ENCODE measurements at regions not wholly inside any gene's neighbourhood (a gene's known extent, or its start where the extent isn't known, plus 50 kb on each side); places are given as distances from the start of the nearest gene placed in this dataset.
A peak's percentile ranks its signal among the peaks of the same experiment; 100 is the strongest.

DNA sequence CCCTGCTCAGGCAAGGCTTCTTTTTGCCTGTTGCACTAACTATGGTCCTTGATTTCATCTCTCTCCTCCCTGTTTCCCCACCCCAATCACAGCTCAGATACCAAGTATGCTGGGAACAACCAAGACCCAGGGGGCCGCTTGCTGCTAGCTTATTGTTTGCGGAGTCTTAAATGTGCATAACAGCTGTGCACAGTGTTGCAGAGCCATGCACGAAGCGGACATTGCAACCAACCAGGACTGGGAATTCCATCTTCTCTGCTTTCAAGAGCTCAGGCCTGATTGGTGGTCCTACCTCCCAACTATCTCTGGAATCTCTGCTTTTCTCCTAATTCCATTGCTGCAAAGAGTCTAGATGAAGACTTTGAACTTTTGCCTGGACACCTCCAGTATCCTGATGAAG is 281.3 kb upstream of the TNRC6C start:
- Histone ChIP-seq H3K9me3 (ENCODE audit: control insufficient read depth, low read length) (peaks cover 13% of the 10 kb centered on the region), H3K27me3 (replicated peaks; ENCODE audit: control insufficient read depth, insufficient read depth, low read length) (peaks cover 81% of the 10 kb centered on the region), H3K9ac (ENCODE audit: low read length) (no peak overlapping the region), H3K4me3 (ENCODE audit: low read length) (no peak overlapping the region), H3K36me3 (ENCODE audit: control insufficient read depth, insufficient read depth, low read length, severe bottlenecking) (no peaks in the 10 kb centered on the region), H3K4me1 (ENCODE audit: control insufficient read depth, insufficient read depth, low read length) (peaks cover 13% of the 10 kb centered on the region)
- peak; percentile 4 for DNase-seq (ENCODE audit: low read depth)

DNA sequence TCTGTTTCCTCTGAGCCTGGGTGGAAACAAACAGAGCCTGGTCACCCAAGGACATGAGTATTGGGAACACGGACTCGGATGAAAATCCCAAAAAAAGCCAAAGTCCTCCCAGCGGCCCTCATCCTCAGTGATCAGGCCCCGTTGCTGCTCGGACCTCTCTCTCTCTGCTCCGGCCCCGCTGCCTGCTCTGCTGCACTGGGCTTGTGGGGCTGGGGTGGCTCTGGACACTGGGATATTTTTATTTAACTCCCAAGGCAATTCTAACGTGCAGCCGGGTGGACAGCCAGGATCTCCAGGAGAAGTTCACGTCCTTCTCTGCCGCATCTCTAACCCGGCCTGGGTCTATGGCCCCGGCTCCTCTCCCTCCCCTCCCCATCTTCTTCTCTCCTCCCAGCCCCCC is 280.9 kb upstream of the TNRC6C start:
- peaks cover 76% of the 10 kb centered on the region for H3K27me3 ChIP-seq (replicated peaks; ENCODE audit: control insufficient read depth, insufficient read depth, low read length)
- DNase-seq (ENCODE audit: low read depth) = no peak
- no peak overlapping the region for H3K9ac ChIP-seq (ENCODE audit: low read length)

DNA sequence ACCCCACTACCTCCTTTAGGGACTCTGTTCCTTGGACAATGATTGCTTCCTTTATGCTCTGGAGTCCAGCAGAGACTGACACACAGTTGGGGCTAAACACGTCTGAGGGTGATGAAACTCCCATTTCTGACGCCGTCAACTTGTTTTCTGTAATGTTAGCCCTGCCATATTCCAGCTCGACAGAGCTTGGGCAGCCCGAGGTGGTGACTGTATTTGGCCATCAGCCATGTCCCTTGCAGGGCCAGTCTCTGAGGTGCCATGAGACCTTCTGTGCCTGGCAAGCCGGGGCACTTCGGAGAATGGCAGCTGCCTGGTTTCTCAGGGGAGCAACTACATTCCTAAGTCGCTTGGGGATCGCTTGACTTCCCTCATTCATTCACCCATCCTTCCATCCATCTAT is 278.9 kb upstream of the TNRC6C start:
- Histone ChIP-seq H3K36me3 (ENCODE audit: control insufficient read depth, insufficient read depth, low read length, severe bottlenecking) (no peaks in the 10 kb centered on the region), H3K9ac (ENCODE audit: low read length) (no peak overlapping the region), H3K4me1 (ENCODE audit: control insufficient read depth, insufficient read depth, low read length) (peaks cover 13% of the 10 kb centered on the region), H3K27me3 (replicated peaks; ENCODE audit: control insufficient read depth, insufficient read depth, low read length) (peaks cover 70% of the 10 kb centered on the region), H3K4me3 (ENCODE audit: low read length) (no peak overlapping the region), H3K9me3 (ENCODE audit: control insufficient read depth, low read length) (no peaks in the 10 kb centered on the region)
- no peak for DNase-seq (ENCODE audit: low read depth)

More for the DNA sequence above, 280.9 kb upstream of the TNRC6C start:
- Histone ChIP-seq H3K36me3 (ENCODE audit: control insufficient read depth, insufficient read depth, low read length, severe bottlenecking) (no peaks in the 10 kb centered on the region), H3K4me1 (ENCODE audit: control insufficient read depth, insufficient read depth, low read length) (peaks cover 13% of the 10 kb centered on the region), H3K4me3 (ENCODE audit: low read length) (no peak overlapping the region), H3K9me3 (ENCODE audit: control insufficient read depth, low read length) (peaks cover 9% of the 10 kb centered on the region)

DNA sequence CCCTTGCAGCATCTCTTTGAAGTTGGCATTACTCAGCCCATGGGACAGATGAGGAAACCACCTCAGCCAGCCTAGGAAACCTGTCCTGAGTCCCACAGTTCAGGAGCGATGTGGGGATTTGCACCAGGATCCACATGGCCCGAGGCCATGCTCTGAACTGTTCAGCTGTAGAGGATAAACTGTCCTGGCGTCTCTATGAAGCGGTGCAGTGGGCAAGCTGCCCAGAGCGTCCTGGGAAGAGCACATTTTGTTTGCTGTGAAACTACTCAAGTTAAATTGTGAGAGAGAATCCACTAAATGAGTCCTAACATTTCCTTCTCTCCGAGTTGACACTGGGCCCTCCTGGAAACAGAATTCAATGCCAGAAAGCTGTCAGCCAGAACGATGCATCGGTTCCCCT is 276.6 kb upstream of the TNRC6C start:
- peaks cover 70% of the 10 kb centered on the region for H3K27me3 ChIP-seq (replicated peaks; ENCODE audit: control insufficient read depth, insufficient read depth, low read length)
- no peak overlapping the region for H3K4me3 ChIP-seq (ENCODE audit: low read length)
- no peaks in the 10 kb centered on the region for H3K36me3 ChIP-seq (ENCODE audit: control insufficient read depth, insufficient read depth, low read length, severe bottlenecking)
- H3K9ac ChIP-seq (ENCODE audit: low read length) = no peak overlapping the region
- DNase-seq (ENCODE audit: low read depth) = peak; percentile 45
- H3K4me1 ChIP-seq (ENCODE audit: control insufficient read depth, insufficient read depth, low read length) = peaks cover 10% of the 10 kb centered on the region
- no peaks in the 10 kb centered on the region for H3K9me3 ChIP-seq (ENCODE audit: control insufficient read depth, low read length)

DNA sequence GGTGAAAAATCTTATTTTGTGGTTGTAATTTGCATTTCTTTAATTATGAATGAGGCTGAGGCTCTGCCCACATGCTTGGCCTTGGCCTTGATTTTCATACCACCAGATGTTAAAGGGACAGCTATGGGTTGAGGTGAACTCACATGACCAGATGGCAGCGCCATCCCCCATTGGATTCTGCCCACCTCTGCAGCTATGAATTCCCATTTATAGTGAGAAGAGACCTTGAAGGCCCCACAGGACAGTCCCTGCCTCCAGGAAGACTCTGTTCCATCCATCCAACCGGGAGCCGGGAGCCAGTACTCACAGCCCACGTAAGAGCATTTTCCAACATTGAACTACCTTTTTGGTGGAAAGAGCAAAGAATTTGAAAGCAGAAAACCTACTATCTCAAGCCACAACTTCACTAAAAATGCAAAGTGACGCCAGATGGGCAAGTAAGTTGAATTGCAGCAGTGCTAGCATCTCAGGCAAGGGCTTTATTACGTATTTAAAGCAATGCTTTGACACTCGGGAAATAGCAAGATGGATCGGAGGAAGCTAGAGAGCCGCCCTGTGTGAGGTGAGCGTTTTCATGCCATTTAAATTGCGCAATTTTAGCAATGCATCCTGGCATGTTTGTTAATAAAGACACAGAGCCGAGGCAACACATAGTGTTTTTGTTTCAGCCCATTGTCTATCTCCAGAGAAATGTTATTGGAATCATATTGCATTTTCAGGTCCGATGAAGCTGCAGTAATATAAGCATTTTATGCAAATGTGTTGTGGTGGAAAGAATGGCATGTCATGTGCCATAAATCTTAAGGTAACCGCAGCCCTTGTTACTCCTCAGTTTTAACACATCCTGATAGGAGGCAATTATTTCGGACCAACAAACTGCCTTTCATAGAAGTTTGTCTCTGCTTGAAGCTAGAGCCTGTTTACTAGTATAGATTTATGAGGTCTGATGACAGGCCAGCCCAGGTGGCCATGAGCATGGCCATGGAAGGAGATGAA is 273.4 kb upstream of the TNRC6C start:
- Histone ChIP-seq H3K4me1 (ENCODE audit: control insufficient read depth, insufficient read depth, low read length) (peaks cover 2% of the 10 kb centered on the region), H3K9me3 (ENCODE audit: control insufficient read depth, low read length) (no peaks in the 10 kb centered on the region), H3K9ac (ENCODE audit: low read length) (no peak overlapping the region), H3K27me3 (replicated peaks; ENCODE audit: control insufficient read depth, insufficient read depth, low read length) (peaks cover 56% of the 10 kb centered on the region), H3K36me3 (ENCODE audit: control insufficient read depth, insufficient read depth, low read length, severe bottlenecking) (no peaks in the 10 kb centered on the region), H3K4me3 (ENCODE audit: low read length) (no peak overlapping the region)
- no peak for DNase-seq (ENCODE audit: low read depth)

DNA sequence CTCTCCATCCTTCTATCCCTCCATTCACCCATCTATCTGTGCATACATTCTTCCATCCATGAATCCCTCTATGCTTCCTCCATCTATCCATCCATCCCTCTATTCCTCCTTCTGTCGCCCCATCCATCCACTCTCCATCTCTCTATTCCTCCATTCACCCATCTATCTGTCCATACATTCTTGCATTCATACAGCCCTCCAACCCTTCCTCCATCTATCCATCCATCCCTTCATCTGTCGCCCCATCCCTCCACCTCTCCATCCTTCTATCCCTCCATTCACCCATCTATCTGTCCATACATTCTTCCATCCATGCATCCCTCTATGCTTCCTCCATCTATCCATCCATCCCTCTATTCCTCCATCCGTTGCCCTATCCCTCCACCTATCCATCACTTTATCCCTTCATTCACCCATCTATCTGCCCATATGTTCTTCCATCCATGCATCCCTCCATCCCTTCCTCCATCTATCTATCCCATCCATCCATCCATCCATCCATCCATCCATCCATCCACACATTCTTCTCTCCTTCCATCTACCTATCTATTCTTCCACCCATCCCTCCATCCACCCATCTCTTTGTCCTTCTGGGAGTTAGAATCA is 272.5 kb upstream of the TNRC6C start:
- Histone ChIP-seq H3K36me3 (ENCODE audit: control insufficient read depth, insufficient read depth, low read length, severe bottlenecking) (no peaks in the 10 kb centered on the region), H3K4me1 (ENCODE audit: control insufficient read depth, insufficient read depth, low read length) (peaks cover 7% of the 10 kb centered on the region), H3K4me3 (ENCODE audit: low read length) (no peak overlapping the region), H3K9ac (ENCODE audit: low read length) (no peak overlapping the region), H3K9me3 (ENCODE audit: control insufficient read depth, low read length) (no peaks in the 10 kb centered on the region), H3K27me3 (replicated peaks; ENCODE audit: control insufficient read depth, insufficient read depth, low read length) (peaks cover 50% of the 10 kb centered on the region)
- no peak for DNase-seq (ENCODE audit: low read depth)

DNA sequence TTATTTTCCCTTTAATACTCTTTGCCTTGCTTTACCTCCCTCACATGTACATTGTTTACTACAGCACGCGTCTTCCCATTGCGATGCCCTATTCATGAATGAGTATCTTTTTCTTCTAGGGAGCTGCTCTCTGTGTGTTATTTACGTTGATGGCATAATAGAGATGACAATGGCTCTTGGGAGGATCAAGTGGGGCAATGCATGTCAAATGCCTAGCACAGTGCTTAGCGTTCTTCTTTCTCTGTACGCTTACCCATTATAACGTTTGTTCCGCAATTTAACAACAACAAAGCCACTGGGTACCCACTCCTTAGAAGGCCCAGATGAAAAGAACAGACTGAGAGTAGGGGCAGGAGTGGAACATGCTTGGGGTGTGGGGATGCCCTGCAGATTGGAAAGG is 271.6 kb upstream of the TNRC6C start:
- Histone ChIP-seq H3K36me3 (ENCODE audit: control insufficient read depth, insufficient read depth, low read length, severe bottlenecking) (no peaks in the 10 kb centered on the region), H3K9ac (ENCODE audit: low read length) (no peak overlapping the region), H3K4me1 (ENCODE audit: control insufficient read depth, insufficient read depth, low read length) (peaks cover 7% of the 10 kb centered on the region), H3K9me3 (ENCODE audit: control insufficient read depth, low read length) (no peaks in the 10 kb centered on the region), H3K4me3 (ENCODE audit: low read length) (no peak overlapping the region), H3K27me3 (replicated peaks; ENCODE audit: control insufficient read depth, insufficient read depth, low read length) (peaks cover 52% of the 10 kb centered on the region)
- no peak for DNase-seq (ENCODE audit: low read depth)

DNA sequence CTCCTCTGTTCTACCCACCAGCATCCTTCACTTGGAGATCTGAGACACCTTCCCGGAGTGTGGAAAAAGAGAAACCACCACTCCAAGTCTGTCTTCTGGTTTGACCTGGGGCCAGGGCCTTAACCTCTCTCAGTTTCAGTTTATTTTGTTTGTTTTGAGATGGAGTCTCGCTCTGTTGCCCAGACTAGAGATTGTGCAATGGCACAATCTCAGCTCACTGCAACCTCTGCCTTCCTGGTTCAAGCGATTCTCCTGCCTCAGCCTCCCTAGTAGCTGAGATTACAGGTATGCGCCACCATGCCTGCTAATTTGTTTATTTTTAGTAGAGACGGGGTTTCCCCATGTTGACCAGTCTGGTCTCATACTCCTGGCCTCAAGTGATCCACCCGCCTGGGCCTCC is 271.1 kb upstream of the TNRC6C start:
- Histone ChIP-seq H3K27me3 (replicated peaks; ENCODE audit: control insufficient read depth, insufficient read depth, low read length) (peaks cover 52% of the 10 kb centered on the region), H3K4me1 (ENCODE audit: control insufficient read depth, insufficient read depth, low read length) (peaks cover 9% of the 10 kb centered on the region), H3K9ac (ENCODE audit: low read length) (no peak overlapping the region), H3K36me3 (ENCODE audit: control insufficient read depth, insufficient read depth, low read length, severe bottlenecking) (no peaks in the 10 kb centered on the region), H3K9me3 (ENCODE audit: control insufficient read depth, low read length) (no peaks in the 10 kb centered on the region), H3K4me3 (ENCODE audit: low read length) (no peak overlapping the region)
- no peak for DNase-seq (ENCODE audit: low read depth)

DNA sequence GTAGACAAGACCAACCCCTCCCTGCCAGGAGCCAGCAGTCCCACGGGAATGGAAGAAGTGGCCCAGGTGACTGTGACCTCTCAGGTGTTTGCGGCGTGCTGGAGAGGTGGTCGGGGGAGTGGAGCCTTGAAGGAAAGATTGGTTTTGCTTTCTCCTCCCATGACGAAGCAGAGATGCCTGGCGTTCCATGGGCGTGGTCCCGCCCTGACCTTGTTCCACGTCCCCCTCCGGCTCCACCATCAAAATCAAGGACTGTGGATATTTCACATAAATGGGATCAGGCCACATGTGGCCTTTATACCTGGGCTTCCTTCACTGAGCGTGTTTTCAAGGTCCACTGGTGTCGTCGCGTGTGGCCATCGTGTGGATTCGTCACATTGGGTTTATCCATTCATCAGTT is 270.6 kb upstream of the TNRC6C start:
- no peak overlapping the region for H3K4me3 ChIP-seq (ENCODE audit: low read length)
- no peak for DNase-seq (ENCODE audit: low read depth)
- H3K36me3 ChIP-seq (ENCODE audit: control insufficient read depth, insufficient read depth, low read length, severe bottlenecking) = no peaks in the 10 kb centered on the region
- peaks cover 14% of the 10 kb centered on the region for H3K4me1 ChIP-seq (ENCODE audit: control insufficient read depth, insufficient read depth, low read length)
- H3K9me3 ChIP-seq (ENCODE audit: control insufficient read depth, low read length) = no peaks in the 10 kb centered on the region
- H3K27me3 ChIP-seq (replicated peaks; ENCODE audit: control insufficient read depth, insufficient read depth, low read length) = peaks cover 52% of the 10 kb centered on the region
- H3K9ac ChIP-seq (ENCODE audit: low read length) = no peak overlapping the region

DNA sequence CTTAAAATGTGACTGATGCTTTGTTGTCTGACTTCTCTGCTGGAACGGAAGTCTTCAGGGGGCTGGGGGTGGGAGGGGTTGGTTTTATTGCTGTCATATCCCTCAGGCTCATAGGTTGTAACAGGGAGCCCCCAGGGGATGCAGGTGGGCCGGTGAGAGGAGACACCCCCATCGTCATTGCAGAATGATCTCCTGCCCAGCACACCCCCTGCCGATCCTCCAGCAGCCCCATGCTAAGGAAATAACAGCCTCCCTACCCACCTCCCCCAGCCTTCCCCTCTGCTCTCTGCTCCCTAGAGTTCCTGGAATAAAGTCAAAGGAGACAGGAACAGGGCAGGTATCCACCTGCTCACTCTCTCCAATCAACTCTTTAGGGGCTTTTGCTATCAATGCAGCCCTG is 270.1 kb upstream of the TNRC6C start:
- Histone ChIP-seq H3K9me3 (ENCODE audit: control insufficient read depth, low read length) (no peaks in the 10 kb centered on the region), H3K4me1 (ENCODE audit: control insufficient read depth, insufficient read depth, low read length) (peaks cover 15% of the 10 kb centered on the region), H3K36me3 (ENCODE audit: control insufficient read depth, insufficient read depth, low read length, severe bottlenecking) (no peaks in the 10 kb centered on the region), H3K9ac (ENCODE audit: low read length) (no peak overlapping the region), H3K27me3 (replicated peaks; ENCODE audit: control insufficient read depth, insufficient read depth, low read length) (peaks cover 56% of the 10 kb centered on the region), H3K4me3 (ENCODE audit: low read length) (no peak overlapping the region)
- no peak for DNase-seq (ENCODE audit: low read depth)

DNA sequence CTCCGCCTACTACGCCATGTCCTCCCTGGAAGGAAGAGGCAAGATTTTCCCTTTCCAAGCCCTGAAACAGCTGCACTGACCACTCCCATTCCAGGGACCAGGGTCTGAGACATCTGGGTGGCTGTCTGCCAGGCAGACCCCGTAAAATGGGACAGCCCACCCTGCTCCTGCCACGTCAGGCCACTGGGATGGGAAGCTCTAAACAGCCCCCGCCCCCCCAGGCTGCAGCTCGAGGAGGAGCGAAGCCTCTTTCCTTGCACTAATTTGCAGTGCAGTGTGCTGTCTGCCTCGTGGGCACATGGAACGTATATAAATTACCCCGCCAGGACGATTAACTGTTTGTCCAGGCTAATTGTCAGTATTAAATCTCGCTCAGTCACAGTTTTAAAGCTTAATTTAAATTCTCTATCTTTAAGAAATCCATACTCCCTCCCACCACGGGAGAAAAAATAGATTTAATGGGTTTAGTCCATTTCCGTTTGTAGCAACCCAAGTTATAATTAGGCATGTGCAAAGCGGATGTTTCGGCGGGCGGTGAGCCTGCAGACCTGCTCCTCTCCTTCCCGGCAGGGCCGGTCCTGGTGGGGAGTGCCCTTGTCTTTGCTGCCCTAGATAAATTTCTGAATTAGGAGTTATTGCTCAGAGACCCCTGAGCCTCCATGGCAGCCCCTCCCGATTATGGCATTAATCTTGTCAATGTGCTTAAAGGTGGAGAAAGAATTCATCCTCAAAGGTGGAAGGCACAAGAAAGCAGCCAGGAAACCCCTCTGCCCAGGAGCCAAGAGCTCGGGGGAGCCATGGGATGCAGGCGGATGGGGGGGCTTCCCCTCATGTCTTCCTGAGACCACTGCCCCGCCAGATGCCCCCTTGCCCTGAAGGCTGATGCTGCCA is 268.0 kb upstream of the TNRC6C start:
- H3K4me3 ChIP-seq (ENCODE audit: low read length) = peak overlapping the region; percentile 27

More for the DNA sequence above, 268.0 kb upstream of the TNRC6C start:
- H3K36me3 ChIP-seq (ENCODE audit: control insufficient read depth, insufficient read depth, low read length, severe bottlenecking) = no peaks in the 10 kb centered on the region
- H3K27me3 ChIP-seq (replicated peaks; ENCODE audit: control insufficient read depth, insufficient read depth, low read length) = peaks cover 53% of the 10 kb centered on the region
- H3K4me1 ChIP-seq (ENCODE audit: control insufficient read depth, insufficient read depth, low read length) = peaks cover 15% of the 10 kb centered on the region
- no peaks in the 10 kb centered on the region for H3K9me3 ChIP-seq (ENCODE audit: control insufficient read depth, low read length)
- peak; percentile 19 for DNase-seq (ENCODE audit: low read depth)
- peak overlapping the region; percentile 2 for H3K9ac ChIP-seq (ENCODE audit: low read length)

All from adipocyte (in vitro differentiated cells).